Ascending aorta (tissue), 2 donors: ENCODE measurements at regions not wholly inside any gene's neighbourhood (a gene's known extent, or its start where the extent isn't known, plus 50 kb on each side); places are given as distances from the start of the nearest gene placed in this dataset.

Experiments
- DNase-seq, 2 donors: peaks; one replicate each; pipeline ENCODE4 v3.0.0-alpha.2; 2019; ENCODE audit warnings: low spot score in 2 of 2
- H3K27ac ChIP-seq, 2 donors: fragments of 200-600 bp; sonication (generic); one replicate each; pipeline ENCODE4 v1.5.1; 2016 to 2017; ENCODE audit warnings: mild to moderate bottlenecking in 1 of 2
- H3K27me3 ChIP-seq: fragments of 200-600 bp; sonication (generic); one replicate; pipeline ENCODE4 v1.5.1; 2017
- H3K36me3 ChIP-seq, 2 donors: fragments of 200-600 bp; sonication (generic); one replicate each; pipeline ENCODE4 v1.5.1; 2016
- H3K4me1 ChIP-seq, 2 donors: fragments of 200-600 bp; sonication (generic); one replicate each; pipeline ENCODE4 v1.5.1; 2016 to 2017; ENCODE audit warnings: mild to moderate bottlenecking in 1 of 2
- H3K4me3 ChIP-seq, 2 donors: fragments of 200-600 bp; sonication (generic); one replicate each; pipeline ENCODE4 v1.5.1; 2016 to 2017; ENCODE audit warnings: mild to moderate bottlenecking in 1 of 2
- H3K9me3 ChIP-seq, 2 donors: fragments of 200-600 bp; sonication (generic); one replicate each; pipeline ENCODE4 v1.5.1; 2016
- CTCF ChIP-seq, 3 experiments: fragments of 200-600 bp in 2 of 3; fragments of 450-650 bp in 1 of 3; sonication (generic) in 2 of 3; IDR thresholded peaks; one replicate each; pipeline ENCODE4 v1.5.1; 2016 to 2019; ENCODE audit warnings: antibody characterized with exemption in 3 of 3, mild to moderate bottlenecking in 1 of 3, moderate library complexity in 1 of 3
- intact Hi-C: fragments of 100-400 bp; cut with DNase I; formaldehyde crosslinking; loops from one replicate; pipeline ENCODE4 v1.15.1; 2023

- H3K27me3 ChIP-seq, result no peaks in the 10 kb centered on the region
- H3K4me3 ChIP-seq, result no peak overlapping the region
- H3K36me3 ChIP-seq, result no peaks in the 10 kb centered on the region
- no peaks in the 10 kb centered on the region for H3K9me3 ChIP-seq
- TF ChIP-seq CTCF (IDR thresholded peaks at IDR 0.05), result no peak
- H3K4me1 ChIP-seq, result no peaks in the 10 kb centered on the region
- intact Hi-C loops, result no loop called here
- no peak for DNase-seq
- H3K27ac ChIP-seq, result no peak overlapping the region
These were observed 88.8 kb upstream of the ENPP6 start for GRCh38 chr4:184306470-184306869.

GRCh38 chr4:184300816-184301215, 83.1 kb upstream of the ENPP6 start:
- Histone ChIP-seq H3K27me3 (no peaks in the 10 kb centered on the region), H3K9me3 (no peaks in the 10 kb centered on the region), H3K4me1 (no peaks in the 10 kb centered on the region), H3K36me3 (no peaks in the 10 kb centered on the region), H3K27ac (no peak overlapping the region), H3K4me3 (no peak overlapping the region)
- intact Hi-C loops, result no loop called here
- DNase-seq, result no peak
- TF ChIP-seq CTCF (IDR thresholded peaks at IDR 0.05), result no peak

GRCh38 chr4:184298254-184298653, 80.6 kb upstream of the ENPP6 start:
- no peak for TF ChIP-seq CTCF (IDR thresholded peaks at IDR 0.05)
- no peak overlapping the region for H3K4me3 ChIP-seq
- H3K27me3 ChIP-seq, result no peaks in the 10 kb centered on the region
- H3K36me3 ChIP-seq, result no peaks in the 10 kb centered on the region
- H3K27ac ChIP-seq, result no peak overlapping the region
- intact Hi-C loops, result no loop called here
- no peaks in the 10 kb centered on the region for H3K4me1 ChIP-seq
- no peaks in the 10 kb centered on the region for H3K9me3 ChIP-seq
- DNase-seq, result no peak

- Histone ChIP-seq H3K27ac (no peak overlapping the region), H3K9me3 (no peaks in the 10 kb centered on the region), H3K4me1 (no peaks in the 10 kb centered on the region), H3K27me3 (no peaks in the 10 kb centered on the region), H3K36me3 (no peaks in the 10 kb centered on the region), H3K4me3 (no peak overlapping the region)
- no peak for TF ChIP-seq CTCF (IDR thresholded peaks at IDR 0.05)
- intact Hi-C loops, result no loop called here
- DNase-seq, result no peak
These were observed 77.5 kb upstream of the ENPP6 start for GRCh38 chr4:184295206-184295605.

DNA sequence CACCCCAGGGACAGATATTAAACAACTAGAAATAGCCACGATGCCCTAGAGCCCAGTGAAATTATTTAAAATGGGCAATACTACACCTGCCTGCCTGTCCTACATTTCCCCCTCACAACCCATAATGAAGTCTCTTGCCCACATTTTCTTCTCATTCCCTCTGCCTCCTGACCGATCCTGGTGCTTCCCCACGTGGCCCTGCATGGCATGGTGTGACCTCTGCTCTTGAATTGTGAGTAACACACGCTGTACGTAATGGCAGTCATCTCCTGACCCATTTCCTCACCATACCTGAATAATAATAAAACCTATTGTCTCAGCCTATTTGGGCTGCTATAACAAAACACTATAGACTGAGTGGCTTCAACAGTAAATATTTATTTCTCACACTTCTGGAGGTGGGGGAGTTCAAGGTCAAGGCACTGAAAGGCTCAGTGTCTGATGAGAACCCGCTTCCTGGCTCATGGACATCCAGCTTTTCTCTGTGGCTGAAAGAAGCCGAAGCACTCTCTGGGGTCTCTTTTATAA, 77.0 kb upstream of the ENPP6 start:
- intact Hi-C loops, result no loop called here
- DNase-seq, result no peak
- no peaks in the 10 kb centered on the region for H3K27me3 ChIP-seq
- H3K4me1 ChIP-seq, result no peaks in the 10 kb centered on the region
- no peak overlapping the region for H3K4me3 ChIP-seq
- no peaks in the 10 kb centered on the region for H3K9me3 ChIP-seq
- no peak for TF ChIP-seq CTCF (IDR thresholded peaks at IDR 0.05)
- no peaks in the 10 kb centered on the region for H3K36me3 ChIP-seq
- H3K27ac ChIP-seq, result no peak overlapping the region

DNA sequence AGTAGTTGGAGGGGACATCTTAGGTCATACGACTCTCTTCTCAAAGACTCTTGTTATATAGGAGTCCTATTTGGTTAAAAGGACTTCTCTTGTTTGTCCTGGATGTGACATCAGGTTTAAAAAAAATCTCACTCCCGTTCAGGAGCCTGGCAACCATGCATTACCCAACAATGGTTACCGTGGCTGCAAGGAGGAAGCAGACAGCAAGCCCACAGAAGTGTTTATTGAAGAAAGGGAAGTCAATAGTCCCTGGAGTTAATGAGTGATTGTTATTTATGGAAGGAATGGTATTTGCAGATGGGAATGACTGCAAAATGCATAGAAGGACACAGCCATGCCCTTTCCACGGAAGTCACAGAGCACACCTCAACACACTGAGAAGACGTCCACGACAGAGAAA, 75.9 kb upstream of the ENPP6 start:
- Histone ChIP-seq H3K36me3 (no peaks in the 10 kb centered on the region), H3K4me1 (no peaks in the 10 kb centered on the region), H3K27me3 (no peaks in the 10 kb centered on the region), H3K4me3 (no peak overlapping the region), H3K9me3 (no peaks in the 10 kb centered on the region), H3K27ac (no peak overlapping the region)
- no peak for DNase-seq
- no peak for TF ChIP-seq CTCF (IDR thresholded peaks at IDR 0.05)
- intact Hi-C loops, result no loop called here
